ENCODE measurements at regions not wholly inside any gene's neighbourhood (a gene's known extent, or its start where the extent isn't known, plus 50 kb on each side); places are given as distances from the start of the nearest gene placed in this dataset.

- no peaks in the 10 kb centered on the region for H3K9me3 ChIP-seq
- 57 to 65% (median 63%) methylated on average over 2 of the region's 2 CpGs for WGBS, 3 donors
- H3K4me3 ChIP-seq: no peak overlapping the region
- H3K27me3 ChIP-seq: no peaks in the 10 kb centered on the region
- no peak for DNase-seq
- intact Hi-C loops (cut with DNase I): no loop called here
- no peak for TF ChIP-seq CTCF (IDR thresholded peaks at IDR 0.05)
- no peak for TF ChIP-seq POLR2A (IDR thresholded peaks at IDR 0.05)
- TF ChIP-seq EP300 (IDR thresholded peaks at IDR 0.05): no peak
- H3K36me3 ChIP-seq: no peaks in the 10 kb centered on the region
- no peak overlapping the region for H3K27ac ChIP-seq
- no peaks in the 10 kb centered on the region for H3K4me1 ChIP-seq (ENCODE audit: insufficient read depth)
Observed at GRCh38 chr7:10355816-10356215, 617.9 kb upstream of the PHF14 start.

GRCh38 chr7:10360050-10360449 lies 613.6 kb upstream of the PHF14 start:
- intact Hi-C loops (cut with DNase I): no loop called here
- TF ChIP-seq EP300 (IDR thresholded peaks at IDR 0.05) (no peak), POLR2A (IDR thresholded peaks at IDR 0.05) (no peak), CTCF (IDR thresholded peaks at IDR 0.05) (no peak)
- no peaks in the 10 kb centered on the region for H3K36me3 ChIP-seq
- H3K4me3 ChIP-seq: no peak overlapping the region
- no peaks in the 10 kb centered on the region for H3K9me3 ChIP-seq
- WGBS, 3 donors: 55 to 63% (median 61%) methylated on average over 3 of the region's 3 CpGs
- no peaks in the 10 kb centered on the region for H3K27me3 ChIP-seq
- no peak for DNase-seq
- no peaks in the 10 kb centered on the region for H3K4me1 ChIP-seq (ENCODE audit: insufficient read depth)
- H3K27ac ChIP-seq: no peak overlapping the region

- no peaks in the 10 kb centered on the region for H3K36me3 ChIP-seq
- no peak overlapping the region for H3K4me3 ChIP-seq
- no peak for DNase-seq
- H3K9me3 ChIP-seq: no peaks in the 10 kb centered on the region
- H3K27ac ChIP-seq: no peak overlapping the region
- no peaks in the 10 kb centered on the region for H3K4me1 ChIP-seq (ENCODE audit: insufficient read depth)
- TF ChIP-seq CTCF (IDR thresholded peaks at IDR 0.05) (no peak), POLR2A (IDR thresholded peaks at IDR 0.05) (no peak), EP300 (IDR thresholded peaks at IDR 0.05) (no peak)
- no peaks in the 10 kb centered on the region for H3K27me3 ChIP-seq
- intact Hi-C loops (cut with DNase I): no loop called here
Observed at GRCh38 chr7:10401793-10402192, 571.9 kb upstream of the PHF14 start.

GRCh38 chr7:10412422-10413019 lies 561.2 kb upstream of the PHF14 start:
- intact Hi-C loops (cut with DNase I): no loop called here
- no peaks in the 10 kb centered on the region for H3K4me1 ChIP-seq (ENCODE audit: insufficient read depth)
- no peak for DNase-seq
- no peak overlapping the region for H3K4me3 ChIP-seq
- H3K36me3 ChIP-seq: no peaks in the 10 kb centered on the region
- TF ChIP-seq EP300 (IDR thresholded peaks at IDR 0.05): no peak
- no peak for TF ChIP-seq CTCF (IDR thresholded peaks at IDR 0.05)
- no peak for TF ChIP-seq POLR2A (IDR thresholded peaks at IDR 0.05)
- no peaks in the 10 kb centered on the region for H3K9me3 ChIP-seq
- H3K27ac ChIP-seq: no peak overlapping the region
- H3K27me3 ChIP-seq: no peaks in the 10 kb centered on the region
- WGBS, 3 donors: 3 to 5% (median 4%) methylated on average over 3 of the region's 3 CpGs
